ENCODE measurements at regions not wholly inside any gene's neighbourhood (a gene's known extent, or its start where the extent isn't known, plus 50 kb on each side); places are given as distances from the start of the nearest gene placed in this dataset.

GRCh38 chr20:39266989-39267388 is 304.8 kb downstream of the DHX35 start:
- DNase-seq (ENCODE audit: low spot score) = no peak

- DNase-seq (ENCODE audit: low spot score) = peak; percentile 52
These were observed 302.5 kb downstream of the DHX35 start for GRCh38 chr20:39264506-39265172.

GRCh38 chr20:39263076-39263475 is 300.9 kb downstream of the DHX35 start:
- DNase-seq (ENCODE audit: low spot score) = no peak

- no peak for DNase-seq (ENCODE audit: low spot score)
These were observed 297.7 kb downstream of the DHX35 start for GRCh38 chr20:39259808-39260207.

- no peak for DNase-seq (ENCODE audit: low spot score)
These were observed 297.1 kb downstream of the DHX35 start for GRCh38 chr20:39259010-39259803.

- no peak for DNase-seq (ENCODE audit: low spot score)
These were observed 296.1 kb downstream of the DHX35 start for GRCh38 chr20:39258253-39258652.

GRCh38 chr20:39253051-39253755 is 291.1 kb downstream of the DHX35 start:
- no peak for DNase-seq (ENCODE audit: low spot score)

GRCh38 chr20:39252035-39252434 is 289.9 kb downstream of the DHX35 start:
- no peak for DNase-seq (ENCODE audit: low spot score)

GRCh38 chr20:39249798-39250197 is 287.7 kb downstream of the DHX35 start:
- DNase-seq (ENCODE audit: low spot score) = no peak

GRCh38 chr20:39248862-39249485 is 286.8 kb downstream of the DHX35 start:
- DNase-seq (ENCODE audit: low spot score) = no peak

GRCh38 chr20:39248171-39248861 is 286.2 kb downstream of the DHX35 start:
- no peak for DNase-seq (ENCODE audit: low spot score)

GRCh38 chr20:39246436-39246835 is 284.3 kb downstream of the DHX35 start:
- no peak for DNase-seq (ENCODE audit: low spot score)

- no peak for DNase-seq (ENCODE audit: low spot score)
These were observed 283.7 kb downstream of the DHX35 start for GRCh38 chr20:39245685-39246311.

- DNase-seq (ENCODE audit: low spot score) = no peak
These were observed 281.8 kb downstream of the DHX35 start for GRCh38 chr20:39243962-39244361.

GRCh38 chr20:39242614-39243013 is 280.5 kb downstream of the DHX35 start:
- no peak for DNase-seq (ENCODE audit: low spot score)

GRCh38 chr20:39234520-39235095 is 272.5 kb downstream of the DHX35 start:
- DNase-seq (ENCODE audit: low spot score) = no peak

- DNase-seq (ENCODE audit: low spot score) = no peak
These were observed 271.6 kb downstream of the DHX35 start for GRCh38 chr20:39233755-39234154.

- DNase-seq (ENCODE audit: low spot score) = no peak
These were observed 265.3 kb downstream of the DHX35 start for GRCh38 chr20:39227416-39227815.

GRCh38 chr20:39225978-39226377 is 263.8 kb downstream of the DHX35 start:
- DNase-seq (ENCODE audit: low spot score) = no peak

- DNase-seq (ENCODE audit: low spot score) = no peak
These were observed 263.4 kb downstream of the DHX35 start for GRCh38 chr20:39225536-39225935.

- no peak for DNase-seq (ENCODE audit: low spot score)
These were observed 260.0 kb downstream of the DHX35 start for GRCh38 chr20:39222101-39222500.
